Endothelial cell of umbilical vein (primary cell): ENCODE measurements at regions not wholly inside any gene's neighbourhood (a gene's known extent, or its start where the extent isn't known, plus 50 kb on each side); places are given as distances from the start of the nearest gene placed in this dataset.

Source experiments
- EZH2 ChIP-seq: IDR thresholded peaks from 2 replicates; pipeline ENCODE4 v1.6.1; 2012; ENCODE audit warnings: borderline replicate concordance, low read depth, mild to moderate bottlenecking, moderate library complexity, low read length, inconsistent platforms; ENCODE audit not compliant: severe bottlenecking
- FOS ChIP-seq: IDR thresholded peaks from 2 replicates; pipeline ENCODE4 v1.6.1; 2011; ENCODE audit warnings: mild to moderate bottlenecking, low read length, moderate library complexity, borderline replicate concordance; ENCODE audit not compliant: insufficient read depth
- JUN ChIP-seq: IDR thresholded peaks from 2 replicates; pipeline ENCODE4 v1.6.1; 2011; ENCODE audit warnings: borderline replicate concordance, low read depth; ENCODE audit not compliant: insufficient read length, insufficient read depth
- MYC ChIP-seq: IDR thresholded peaks from one replicate; pipeline ENCODE4 v1.6.1; 2011; ENCODE audit warnings: mild to moderate bottlenecking, low read depth, low read length
- POLR2A ChIP-seq: IDR thresholded peaks from 2 replicates; pipeline ENCODE4 v1.6.1; 2012; ENCODE audit warnings: low read depth, mild to moderate bottlenecking, control low read depth, low read length
- POLR2AphosphoS5 ChIP-seq: IDR thresholded peaks from 2 replicates; pipeline ENCODE4 v1.6.1; 2012; ENCODE audit warnings: low read depth, mild to moderate bottlenecking, control low read depth, low read length, moderate library complexity; ENCODE audit not compliant: insufficient read depth
- TF ChIP-seq, protein P1 (sequence below), 2 donors: IDR thresholded peaks; 1 replicate in 1 of 2; 2 replicates in 1 of 2; pipeline ENCODE4 v1.5.1; 2011; ENCODE audit warnings: low read length in 2 of 2, mild to moderate bottlenecking in 2 of 2, moderate library complexity in 2 of 2, control low read depth in 1 of 2, inconsistent platforms in 1 of 2, low read depth in 1 of 2; ENCODE audit not compliant: insufficient read depth in 1 of 2; ENCODE audit errors: extremely low read depth in 1 of 2
- TF ChIP-seq, protein P2 (sequence below): IDR thresholded peaks from 2 replicates; pipeline ENCODE4 v1.6.1; 2011; ENCODE audit not compliant: insufficient read depth, insufficient read length

DNA sequence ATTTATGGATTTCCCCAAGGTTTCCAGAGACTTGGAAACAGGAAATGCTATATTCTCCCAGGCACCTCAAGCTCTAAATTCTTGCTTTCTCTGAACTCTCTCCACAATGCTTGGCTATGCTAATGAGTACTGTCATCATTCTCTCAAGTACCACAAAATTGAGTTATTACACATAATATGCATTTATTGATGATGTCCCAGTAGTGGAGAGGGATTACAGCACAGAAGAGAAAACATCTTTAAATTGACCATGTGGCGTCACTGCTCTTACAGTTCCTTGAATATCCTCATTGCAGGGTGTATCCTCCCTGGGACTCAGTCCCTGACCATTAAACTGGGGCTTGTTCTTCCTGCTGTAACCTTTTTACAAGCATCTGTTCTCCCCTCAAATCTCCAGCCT lies 681.1 kb upstream of the FANCL start:
- TF ChIP-seq POLR2AphosphoS5 (no peak), JUN (no peak), EZH2 (no peak), POLR2A (no peak), MYC (no peak), FOS (no peak)
- TF ChIP-seq, protein P1, sequence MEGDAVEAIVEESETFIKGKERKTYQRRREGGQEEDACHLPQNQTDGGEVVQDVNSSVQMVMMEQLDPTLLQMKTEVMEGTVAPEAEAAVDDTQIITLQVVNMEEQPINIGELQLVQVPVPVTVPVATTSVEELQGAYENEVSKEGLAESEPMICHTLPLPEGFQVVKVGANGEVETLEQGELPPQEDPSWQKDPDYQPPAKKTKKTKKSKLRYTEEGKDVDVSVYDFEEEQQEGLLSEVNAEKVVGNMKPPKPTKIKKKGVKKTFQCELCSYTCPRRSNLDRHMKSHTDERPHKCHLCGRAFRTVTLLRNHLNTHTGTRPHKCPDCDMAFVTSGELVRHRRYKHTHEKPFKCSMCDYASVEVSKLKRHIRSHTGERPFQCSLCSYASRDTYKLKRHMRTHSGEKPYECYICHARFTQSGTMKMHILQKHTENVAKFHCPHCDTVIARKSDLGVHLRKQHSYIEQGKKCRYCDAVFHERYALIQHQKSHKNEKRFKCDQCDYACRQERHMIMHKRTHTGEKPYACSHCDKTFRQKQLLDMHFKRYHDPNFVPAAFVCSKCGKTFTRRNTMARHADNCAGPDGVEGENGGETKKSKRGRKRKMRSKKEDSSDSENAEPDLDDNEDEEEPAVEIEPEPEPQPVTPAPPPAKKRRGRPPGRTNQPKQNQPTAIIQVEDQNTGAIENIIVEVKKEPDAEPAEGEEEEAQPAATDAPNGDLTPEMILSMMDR (IDR thresholded peaks at IDR 0.05; ENCODE audit: extremely low read depth in 1 of 2, insufficient read depth in 1 of 2, low read depth in 1 of 2, low read length in 2 of 2), result no peak
- TF ChIP-seq, protein P2, sequence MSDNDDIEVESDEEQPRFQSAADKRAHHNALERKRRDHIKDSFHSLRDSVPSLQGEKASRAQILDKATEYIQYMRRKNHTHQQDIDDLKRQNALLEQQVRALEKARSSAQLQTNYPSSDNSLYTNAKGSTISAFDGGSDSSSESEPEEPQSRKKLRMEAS, result no peak
